RWPE1 (cell line): ENCODE measurements at regions not wholly inside any gene's neighbourhood (a gene's known extent, or its start where the extent isn't known, plus 50 kb on each side); places are given as distances from the start of the nearest gene placed in this dataset.

Experiments
- CTCF ChIA-PET: fragments of 350-600 bp; sonication (Branson Sonifier 250); formaldehyde crosslinking; extraction: SDS; loops from one replicate; lab custom pipeline; 2021; lab: Yijun Ruan, JAX
- POLR2A ChIA-PET: fragments of 400-600 bp; formaldehyde crosslinking; extraction: SDS; loops from one replicate; lab custom pipeline; 2020; ENCODE audit warnings: antibody characterized with exemption; ENCODE audit not compliant: low non-redundant PET; lab: Yijun Ruan, JAX
- DNase-seq: peaks from one replicate; pipeline ENCODE4 v3.0.0; 2012; ENCODE audit warnings: low spot score
- H3K27ac ChIP-seq: fragments of 450-650 bp; 2 replicates; pipeline ENCODE4 v1.5.1; 2017
- CTCF ChIP-seq: fragments of 450-650 bp; conservative IDR thresholded peaks from 2 replicates; pipeline ENCODE4 v1.5.1; 2017; ENCODE audit warnings: low read depth, mild to moderate bottlenecking

- CTCF ChIA-PET: interaction anchor here (0.7 kb wide), 1 partner anchor 8 kb away, joined by 5 read pairs; no protein-coding TSS in a partner anchor
- DNase-seq: no peak
- TF ChIP-seq CTCF: no peak
- H3K27ac ChIP-seq: no peak overlapping the region
- POLR2A ChIA-PET: no interaction called here
Observed at GRCh38 chr16:48052731-48053417, 102.9 kb downstream of the ABCC12 start.

- no peak overlapping the region for H3K27ac ChIP-seq
- DNase-seq: no peak
- POLR2A ChIA-PET: no interaction called here
- no peak for TF ChIP-seq CTCF
- CTCF ChIA-PET: no interaction called here
Observed at GRCh38 chr16:48050871-48051270, 104.9 kb downstream of the ABCC12 start.

- TF ChIP-seq CTCF: no peak
- H3K27ac ChIP-seq: no peak overlapping the region
- ChIA-PET POLR2A (no interaction called here), CTCF (no interaction called here)
- no peak for DNase-seq
Observed at GRCh38 chr16:48049847-48050246, 105.9 kb downstream of the ABCC12 start.

- ChIA-PET CTCF (interaction anchor here (0.6 kb wide), 1 partner anchor 554 kb away, joined by 3 read pairs; no protein-coding TSS in a partner anchor), POLR2A (no interaction called here)
- TF ChIP-seq CTCF: no peak
- H3K27ac ChIP-seq: no peak overlapping the region
- no peak for DNase-seq
Observed at GRCh38 chr16:48047720-48048119, 108.1 kb downstream of the ABCC12 start.

- no peak overlapping the region for H3K27ac ChIP-seq
- ChIA-PET POLR2A (no interaction called here), CTCF (interaction anchor here (0.7 kb wide), 1 partner anchor 9 kb away, joined by 3 read pairs; no protein-coding TSS in a partner anchor)
- no peak for TF ChIP-seq CTCF
- DNase-seq: no peak
Observed at GRCh38 chr16:48047241-48047640, 108.6 kb downstream of the ABCC12 start.

DNA sequence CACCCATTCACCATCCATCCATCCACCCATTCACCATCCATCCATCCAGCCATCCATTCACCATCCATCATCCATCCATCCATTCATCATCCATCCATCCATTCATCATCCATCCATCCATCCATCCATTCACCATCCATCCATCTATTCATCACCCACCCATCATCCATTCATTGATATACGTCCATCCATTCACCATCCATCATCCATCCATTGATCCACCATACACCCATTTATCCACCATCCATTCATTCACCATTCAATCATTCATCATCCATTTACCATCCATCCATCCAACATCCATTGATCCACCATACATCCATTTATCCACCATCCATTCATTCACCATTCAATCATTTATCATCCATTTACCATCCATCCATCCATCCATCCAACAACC, 111.7 kb downstream of the ABCC12 start:
- TF ChIP-seq CTCF: no peak
- ChIA-PET CTCF (no interaction called here), POLR2A (no interaction called here)
- no peak overlapping the region for H3K27ac ChIP-seq
- DNase-seq: no peak
